DOHH2 (cell line): ENCODE measurements at regions not wholly inside any gene's neighbourhood (a gene's known extent, or its start where the extent isn't known, plus 50 kb on each side); places are given as distances from the start of the nearest gene placed in this dataset.

Experiments
- H3F3A ChIP-seq: fragments of 200-600 bp; sonication (generic), shearing (Covaris generic); 2 replicates; pipeline ENCODE4 v1.6.0; 2016; ENCODE audit warnings: antibody characterized with exemption, mild to moderate bottlenecking; ENCODE audit not compliant: control insufficient read depth, insufficient read depth
- H3K27ac ChIP-seq: fragments of 200-600 bp; sonication (generic); 2 replicates; pipeline ENCODE4 v1.5.1; 2014; ENCODE audit warnings: low read depth, mild to moderate bottlenecking, low read length, moderate library complexity
- H3K27me3 ChIP-seq: fragments of 200-600 bp; sonication (generic); 2 replicates; pipeline ENCODE4 v1.6.1; 2014; ENCODE audit warnings: mild to moderate bottlenecking, low read length, mixed read lengths; ENCODE audit not compliant: control insufficient read depth
- H3K36me3 ChIP-seq: fragments of 200-600 bp; sonication (generic); 2 replicates; pipeline ENCODE4 v1.6.1; 2014; ENCODE audit warnings: mild to moderate bottlenecking, low read length, moderate library complexity, mixed read lengths; ENCODE audit not compliant: control insufficient read depth
- H3K4me1 ChIP-seq: fragments of 200-600 bp; sonication (generic); 2 replicates; pipeline ENCODE4 v1.6.1; 2014; ENCODE audit warnings: mild to moderate bottlenecking, low read length, mixed read lengths; ENCODE audit not compliant: control insufficient read depth
- H3K4me2 ChIP-seq: fragments of 200-600 bp; sonication (generic); 2 replicates; pipeline ENCODE4 v1.6.0; 2014; ENCODE audit warnings: mild to moderate bottlenecking, low read length, moderate library complexity
- H3K4me3 ChIP-seq: fragments of 200-600 bp; sonication (generic); 2 replicates; pipeline ENCODE4 v1.5.1; 2014; ENCODE audit warnings: mild to moderate bottlenecking, low read length, mixed read lengths
- H3K79me2 ChIP-seq: fragments of 200-600 bp; sonication (generic); 2 replicates; pipeline ENCODE4 v1.6.1; 2014; ENCODE audit warnings: mild to moderate bottlenecking, low read length, mixed read lengths; ENCODE audit not compliant: control insufficient read depth
- H3K9me2 ChIP-seq: fragments of 200-600 bp; sonication (generic); replicated peaks from 2 replicates; pipeline ENCODE4 v1.6.1; 2014; ENCODE audit warnings: mild to moderate bottlenecking, low read length, mixed read lengths; ENCODE audit not compliant: control insufficient read depth
- H3K9me3 ChIP-seq: fragments of 200-600 bp; sonication (generic); 2 replicates; pipeline ENCODE4 v1.6.1; 2014; ENCODE audit warnings: antibody characterized with exemption, low read length, mixed read lengths; ENCODE audit not compliant: control insufficient read depth, insufficient read depth
- H4K20me1 ChIP-seq: fragments of 200-600 bp; sonication (generic); 2 replicates; pipeline ENCODE4 v1.6.0; 2014; ENCODE audit warnings: low read depth, mild to moderate bottlenecking, antibody characterized with exemption, low read length, moderate library complexity; ENCODE audit not compliant: control insufficient read depth, insufficient read depth
- EZH2phosphoT487 ChIP-seq: fragments of 200-600 bp; sonication (generic); IDR thresholded peaks from 2 replicates; pipeline ENCODE4 v1.6.1; 2017; ENCODE audit warnings: borderline replicate concordance, mild to moderate bottlenecking, antibody characterized with exemption, low read length, moderate library complexity, mixed read lengths
- TF ChIP-seq, protein P1 (sequence below): fragments of 200-600 bp; sonication (generic); IDR thresholded peaks from one replicate; pipeline ENCODE4 v1.5.1; 2014; ENCODE audit warnings: antibody characterized with exemption, mild to moderate bottlenecking, low read depth, low read length; ENCODE audit not compliant: poor library complexity, severe bottlenecking

DNA sequence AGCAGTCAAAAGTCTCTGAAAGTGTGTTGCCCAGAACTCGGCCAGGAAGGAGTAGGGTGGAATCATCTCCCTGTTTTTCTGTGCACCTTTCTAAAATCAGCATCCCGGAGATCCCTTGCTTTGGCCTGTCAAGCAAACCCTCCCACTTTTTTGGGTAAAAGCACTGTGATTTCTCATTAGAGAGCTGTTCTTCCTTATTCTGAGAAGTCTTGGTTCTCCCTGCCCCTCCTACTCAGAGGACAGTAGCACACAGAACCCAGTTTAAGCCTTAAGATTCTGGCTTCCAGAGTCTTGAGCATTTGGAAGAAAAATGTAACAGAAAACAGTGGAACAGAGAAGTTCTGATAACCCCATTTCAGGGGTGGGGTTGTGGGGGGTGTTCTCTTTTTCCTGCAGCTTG is 52.6 kb upstream of the KATNAL1 start:
- Histone ChIP-seq H3K79me2 (peaks cover 3% of the 10 kb centered on the region), H3K27ac (no peak overlapping the region), H3K9me2 (no peaks in the 10 kb centered on the region), H3K36me3 (peaks cover 91% of the 10 kb centered on the region), H3K4me3 (no peak overlapping the region), H3K4me1 (peaks cover 57% of the 10 kb centered on the region), H3F3A (peaks cover 33% of the 10 kb centered on the region), H4K20me1 (no peaks in the 10 kb centered on the region), H3K4me2 (no peak overlapping the region), H3K9me3 (no peaks in the 10 kb centered on the region), H3K27me3 (no peaks in the 10 kb centered on the region)
- TF ChIP-seq EZH2phosphoT487, result no peak
- TF ChIP-seq, protein P1, sequence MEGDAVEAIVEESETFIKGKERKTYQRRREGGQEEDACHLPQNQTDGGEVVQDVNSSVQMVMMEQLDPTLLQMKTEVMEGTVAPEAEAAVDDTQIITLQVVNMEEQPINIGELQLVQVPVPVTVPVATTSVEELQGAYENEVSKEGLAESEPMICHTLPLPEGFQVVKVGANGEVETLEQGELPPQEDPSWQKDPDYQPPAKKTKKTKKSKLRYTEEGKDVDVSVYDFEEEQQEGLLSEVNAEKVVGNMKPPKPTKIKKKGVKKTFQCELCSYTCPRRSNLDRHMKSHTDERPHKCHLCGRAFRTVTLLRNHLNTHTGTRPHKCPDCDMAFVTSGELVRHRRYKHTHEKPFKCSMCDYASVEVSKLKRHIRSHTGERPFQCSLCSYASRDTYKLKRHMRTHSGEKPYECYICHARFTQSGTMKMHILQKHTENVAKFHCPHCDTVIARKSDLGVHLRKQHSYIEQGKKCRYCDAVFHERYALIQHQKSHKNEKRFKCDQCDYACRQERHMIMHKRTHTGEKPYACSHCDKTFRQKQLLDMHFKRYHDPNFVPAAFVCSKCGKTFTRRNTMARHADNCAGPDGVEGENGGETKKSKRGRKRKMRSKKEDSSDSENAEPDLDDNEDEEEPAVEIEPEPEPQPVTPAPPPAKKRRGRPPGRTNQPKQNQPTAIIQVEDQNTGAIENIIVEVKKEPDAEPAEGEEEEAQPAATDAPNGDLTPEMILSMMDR, result no peak

DNA sequence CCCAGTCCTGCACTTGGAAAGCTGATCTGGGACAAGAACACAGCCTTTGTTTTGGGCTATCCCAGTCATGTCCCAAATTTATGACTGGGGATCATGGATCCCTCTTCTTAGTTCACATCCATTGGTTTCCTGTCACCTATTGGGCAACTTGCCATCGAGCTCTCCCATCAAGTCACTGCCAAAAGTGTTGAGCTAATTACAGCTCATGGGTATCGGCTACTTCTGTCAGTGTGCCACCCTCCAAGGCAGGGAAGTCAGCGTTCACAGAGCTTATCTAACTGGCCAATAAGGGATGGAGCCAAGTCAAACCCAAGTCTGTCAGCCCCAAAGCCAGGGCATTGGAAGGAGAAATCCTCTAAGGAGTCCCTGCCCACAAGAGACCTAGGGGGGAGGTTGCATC is 53.2 kb upstream of the KATNAL1 start:
- H3K79me2 ChIP-seq, result peaks cover 7% of the 10 kb centered on the region
- no peaks in the 10 kb centered on the region for H3K27me3 ChIP-seq
- TF ChIP-seq, protein P1, result no peak
- no peak for TF ChIP-seq EZH2phosphoT487
- H3K27ac ChIP-seq, result no peak overlapping the region
- no peak overlapping the region for H3K4me3 ChIP-seq
- H3K36me3 ChIP-seq, result peaks cover 92% of the 10 kb centered on the region
- H3K9me2 ChIP-seq, result no peaks in the 10 kb centered on the region
- H4K20me1 ChIP-seq, result no peaks in the 10 kb centered on the region
- H3F3A ChIP-seq, result peaks cover 33% of the 10 kb centered on the region
- H3K9me3 ChIP-seq, result no peaks in the 10 kb centered on the region
- no peak overlapping the region for H3K4me2 ChIP-seq
- peaks cover 57% of the 10 kb centered on the region for H3K4me1 ChIP-seq

DNA sequence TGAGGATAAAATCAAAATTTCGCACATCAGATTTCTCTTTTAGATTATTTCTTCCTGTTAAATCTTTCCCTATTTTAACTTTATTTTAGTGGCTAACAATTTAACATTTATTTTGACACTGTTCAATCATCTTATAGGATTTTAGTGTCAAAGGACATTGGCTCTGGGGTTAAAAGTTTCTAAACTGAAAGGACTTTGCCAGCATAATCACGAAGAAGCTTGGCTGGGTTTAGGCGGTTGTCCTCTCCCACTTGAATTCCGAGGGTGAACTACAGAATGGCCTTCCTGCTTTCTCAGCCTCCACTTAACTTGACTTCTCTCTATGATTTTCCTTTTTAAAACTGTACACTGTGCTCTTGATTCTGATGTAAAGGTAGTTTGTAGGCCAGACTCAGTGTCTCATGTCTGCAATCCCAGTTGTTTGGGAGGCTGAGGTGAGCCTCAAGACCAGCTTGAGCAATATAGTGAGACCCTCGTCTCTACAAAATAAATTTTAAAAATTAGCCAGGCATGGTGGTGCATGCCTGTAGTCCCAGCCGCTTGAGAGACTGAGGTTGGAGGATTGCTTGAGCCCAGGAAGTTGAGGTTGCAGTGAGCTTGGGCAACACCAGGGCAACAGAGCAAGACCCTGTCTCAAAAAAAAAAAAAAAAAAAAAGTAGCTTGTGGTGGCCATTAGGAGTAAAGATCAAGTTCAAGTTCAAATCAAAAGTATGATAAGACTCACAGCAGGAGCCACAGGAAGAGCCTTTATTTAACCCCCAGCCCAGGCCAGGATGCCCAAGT is 54.8 kb upstream of the KATNAL1 start:
- no peaks in the 10 kb centered on the region for H3K9me2 ChIP-seq
- no peak overlapping the region for H3K4me2 ChIP-seq

More for the DNA sequence above, 54.8 kb upstream of the KATNAL1 start:
- Histone ChIP-seq H3K27ac (no peak overlapping the region), H3K79me2 (peaks cover 14% of the 10 kb centered on the region), H3K27me3 (no peaks in the 10 kb centered on the region), H3K36me3 (peaks cover 92% of the 10 kb centered on the region), H3K4me1 (peaks cover 57% of the 10 kb centered on the region), H3F3A (peaks cover 31% of the 10 kb centered on the region), H3K9me3 (no peaks in the 10 kb centered on the region), H4K20me1 (no peaks in the 10 kb centered on the region), H3K4me3 (no peak overlapping the region)
- TF ChIP-seq EZH2phosphoT487, result no peak
- TF ChIP-seq, protein P1, result no peak
